AG04450 (cell line): ENCODE measurements at regions not wholly inside any gene's neighbourhood (a gene's known extent, or its start where the extent isn't known, plus 50 kb on each side); places are given as distances from the start of the nearest gene placed in this dataset.

Experiments used
- CTCF ChIA-PET: fragments of 300-600, 350-600 bp; formaldehyde crosslinking; extraction: SDS; loops from one replicate; lab custom pipeline; 2022; ENCODE audit warnings: antibody characterized with exemption, inconsistent platforms; lab: Charles Lee
- POLR2A ChIA-PET: fragments of 350-600 bp; formaldehyde crosslinking; extraction: SDS; loops from one replicate; lab custom pipeline; 2021; ENCODE audit warnings: antibody characterized with exemption, inconsistent platforms; lab: Yijun Ruan, JAX
- DNase-seq: peaks from one replicate; pipeline ENCODE4 v3.0.0-alpha.2; 2011; ENCODE audit warnings: low read depth, low spot score
- H3K27ac ChIP-seq: one replicate; pipeline ENCODE4 v1.5.1; 2012; ENCODE audit warnings: low read depth, low read length, control low read depth
- H3K27me3 ChIP-seq: one replicate; pipeline ENCODE4 v1.6.0; 2012; ENCODE audit warnings: low read length; ENCODE audit not compliant: control insufficient read depth, insufficient read depth
- H3K4me3 ChIP-seq: 2 replicates; pipeline ENCODE4 v1.5.1; 2011; ENCODE audit warnings: mild to moderate bottlenecking, low read depth, low read length, control low read depth
- H3K9me3 ChIP-seq: 2 replicates; pipeline ENCODE4 v1.5.1; 2012; ENCODE audit warnings: low read length; ENCODE audit not compliant: control insufficient read depth, insufficient read depth
- CTCF ChIP-seq: IDR thresholded peaks from 2 replicates; pipeline ENCODE4 v1.5.1; 2011; ENCODE audit warnings: low read depth, low read length, control low read depth, inconsistent platforms

- Histone ChIP-seq H3K4me3 (no peak overlapping the region), H3K27me3 (no peaks in the 10 kb centered on the region), H3K27ac (peak overlapping the region; percentile 94), H3K9me3 (peaks cover 10% of the 10 kb centered on the region)
- ChIA-PET CTCF (no interaction called here), POLR2A (interaction anchor here (1.1 to 1.3 kb wide), 2 partner anchors 10 to 109 kb away, joined by 5 read pairs; no protein-coding TSS in a partner anchor)
- no peak for TF ChIP-seq CTCF
- no peak for DNase-seq
Observed at GRCh38 chr9:134216449-134216951, 52.1 kb upstream of the RNU6ATAC start.

- no peak for DNase-seq
- Histone ChIP-seq H3K27me3 (no peaks in the 10 kb centered on the region), H3K4me3 (no peak overlapping the region), H3K9me3 (peaks cover 10% of the 10 kb centered on the region), H3K27ac (no peak overlapping the region)
- ChIA-PET CTCF (no interaction called here), POLR2A (no interaction called here)
- no peak for TF ChIP-seq CTCF
Observed at GRCh38 chr9:134216961-134217360, 52.6 kb upstream of the RNU6ATAC start.

GRCh38 chr9:134217431-134218210 is 53.3 kb upstream of the RNU6ATAC start:
- no peak for DNase-seq
- no peak for TF ChIP-seq CTCF
- H3K27me3 ChIP-seq = no peaks in the 10 kb centered on the region
- ChIA-PET CTCF (no interaction called here), POLR2A (no interaction called here)
- H3K27ac ChIP-seq = peak overlapping the region; percentile 21
- H3K4me3 ChIP-seq = no peak overlapping the region
- H3K9me3 ChIP-seq = peaks cover 7% of the 10 kb centered on the region

GRCh38 chr9:134218230-134218629 is 53.9 kb upstream of the RNU6ATAC start:
- TF ChIP-seq CTCF = no peak
- no peak overlapping the region for H3K27ac ChIP-seq
- no peak for DNase-seq
- CTCF ChIA-PET = no interaction called here
- no peaks in the 10 kb centered on the region for H3K27me3 ChIP-seq
- H3K9me3 ChIP-seq = peaks cover 1% of the 10 kb centered on the region
- POLR2A ChIA-PET = no interaction called here
- no peak overlapping the region for H3K4me3 ChIP-seq

- Histone ChIP-seq H3K9me3 (no peaks in the 10 kb centered on the region; the same call in 1 of the 2 replicates), H3K27me3 (no peaks in the 10 kb centered on the region), H3K4me3 (no peak overlapping the region), H3K27ac (no peak overlapping the region)
- CTCF ChIA-PET = interaction anchor here (0.6 kb wide), 2 partner anchors 21 to 1313 kb away, joined by 3 read pairs; no protein-coding TSS in a partner anchor
- TF ChIP-seq CTCF = no peak
- POLR2A ChIA-PET = no interaction called here
- no peak for DNase-seq
Observed at GRCh38 chr9:134219646-134220060, 55.3 kb upstream of the RNU6ATAC start.
